DMS 273 (cell line): ENCODE measurements at regions not wholly inside any gene's neighbourhood (a gene's known extent, or its start where the extent isn't known, plus 50 kb on each side); places are given as distances from the start of the nearest gene placed in this dataset.

ENCODE experiments used
- DNase-seq: peaks from one replicate; lab custom pipeline; 2025; ENCODE audit not compliant: unreplicated experiment; lab: John Stamatoyannopoulos, UW

DNA sequence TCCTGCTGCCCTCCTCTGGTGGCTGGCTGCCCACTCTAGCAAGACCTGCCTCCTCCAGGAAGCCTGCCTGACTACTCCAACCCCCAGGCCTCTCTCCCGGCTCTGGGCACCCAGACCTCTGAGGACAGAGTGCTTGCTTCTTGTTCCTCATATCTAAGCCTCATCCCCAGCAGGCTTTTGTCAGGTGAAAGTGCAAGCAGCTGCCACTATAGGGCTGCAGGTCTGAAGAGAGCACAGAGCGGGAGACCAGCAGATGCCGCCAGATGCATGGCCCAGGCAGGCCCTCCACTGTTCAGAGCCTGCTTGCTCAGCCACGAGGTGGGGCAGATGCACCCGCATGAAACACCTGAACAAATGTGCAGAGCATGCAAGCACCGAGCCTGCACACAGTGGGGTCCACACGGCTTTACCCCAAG, 73.0 kb downstream of the SERPINA3 start:
- peak; percentile 39 for DNase-seq

DNA sequence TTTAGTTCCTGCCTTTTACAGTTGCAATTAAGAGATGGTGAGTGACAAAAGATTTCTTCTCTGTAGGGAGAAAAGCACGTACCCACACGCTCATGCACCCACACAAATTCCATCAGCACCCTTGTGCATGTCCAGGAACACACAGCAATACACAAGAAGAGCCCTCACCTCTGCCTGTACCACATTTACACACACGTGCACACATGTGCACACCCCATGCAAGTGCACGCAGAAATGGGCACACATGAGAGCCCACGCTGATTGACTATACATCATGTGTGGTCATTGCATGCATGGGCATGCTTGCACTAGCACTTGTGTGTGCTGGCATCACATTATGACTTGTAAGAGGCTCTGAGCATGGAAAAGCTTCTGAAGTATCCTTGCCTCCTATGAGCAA, 70.5 kb downstream of the SERPINA3 start:
- DNase-seq, result no peak

- DNase-seq, result no peak
Measured at GRCh38 chr14:94682061-94682516, 69.9 kb downstream of the SERPINA3 start.

- DNase-seq, result peak; percentile 67
Measured at GRCh38 chr14:94681300-94682060, 69.3 kb downstream of the SERPINA3 start.

DNA sequence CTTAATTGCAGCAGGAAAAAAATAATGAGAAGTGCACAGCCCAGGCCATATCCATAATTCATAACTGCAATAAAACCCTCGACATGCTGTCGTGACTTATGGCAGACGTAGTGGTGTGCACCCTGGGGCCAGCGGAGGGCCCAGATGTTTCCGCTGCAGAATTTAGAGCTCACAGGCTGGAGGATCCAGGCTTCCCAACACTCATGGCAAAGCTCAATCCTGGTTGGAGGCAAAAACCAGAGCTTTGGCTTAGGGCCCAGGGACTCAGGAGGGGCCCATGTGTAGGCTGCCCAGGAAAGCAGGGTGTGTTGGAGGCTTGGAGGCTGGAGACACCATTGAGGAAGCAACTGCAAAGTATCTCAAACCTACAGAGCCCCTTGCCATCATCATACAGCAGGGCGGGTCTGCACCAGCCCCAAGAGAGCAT, 68.7 kb downstream of the SERPINA3 start:
- DNase-seq, result no peak

DNA sequence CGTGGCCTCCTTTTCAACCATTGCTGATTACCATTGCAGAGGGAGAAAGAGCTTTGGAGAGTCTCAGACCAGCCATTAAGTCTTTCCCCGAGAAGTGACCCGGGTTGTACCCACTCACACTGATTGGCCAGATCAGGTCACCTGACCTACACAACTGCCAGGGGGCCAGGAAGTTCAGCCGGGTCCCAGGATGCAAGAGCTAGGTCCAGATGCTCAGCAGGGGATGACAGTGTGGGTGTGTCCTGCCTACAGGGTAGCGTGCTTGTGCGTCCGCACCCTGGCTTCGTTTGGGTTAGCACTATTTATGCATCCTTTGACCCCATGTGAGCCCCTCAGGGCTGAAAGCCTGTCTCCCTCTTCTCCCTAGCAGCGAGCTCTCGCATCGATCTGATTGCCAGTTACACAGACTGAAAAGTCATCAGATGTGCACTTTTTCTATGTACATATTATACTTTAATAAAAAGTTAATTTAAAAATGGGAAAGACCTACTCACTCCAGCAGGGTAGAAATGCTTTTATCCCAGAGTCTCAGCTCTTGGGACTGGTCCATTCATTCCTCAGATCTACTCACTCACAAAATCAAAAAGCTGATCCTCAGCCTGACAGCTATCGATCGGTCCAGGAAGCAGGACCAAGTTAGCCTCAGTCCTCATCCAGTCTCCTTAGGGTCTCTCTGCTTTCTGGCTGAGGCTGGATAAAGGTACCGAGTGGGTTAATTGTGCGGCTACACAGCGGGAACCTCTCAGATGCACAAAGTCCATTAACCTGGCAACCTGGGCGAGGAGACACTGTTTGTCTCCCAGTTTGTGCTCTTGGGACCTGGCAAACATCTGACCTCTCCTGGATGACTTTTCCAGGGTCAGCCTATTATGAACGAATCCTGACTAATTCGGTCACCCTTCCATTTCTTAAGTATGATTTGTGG, 68.0 kb downstream of the SERPINA3 start:
- no peak for DNase-seq

DNA sequence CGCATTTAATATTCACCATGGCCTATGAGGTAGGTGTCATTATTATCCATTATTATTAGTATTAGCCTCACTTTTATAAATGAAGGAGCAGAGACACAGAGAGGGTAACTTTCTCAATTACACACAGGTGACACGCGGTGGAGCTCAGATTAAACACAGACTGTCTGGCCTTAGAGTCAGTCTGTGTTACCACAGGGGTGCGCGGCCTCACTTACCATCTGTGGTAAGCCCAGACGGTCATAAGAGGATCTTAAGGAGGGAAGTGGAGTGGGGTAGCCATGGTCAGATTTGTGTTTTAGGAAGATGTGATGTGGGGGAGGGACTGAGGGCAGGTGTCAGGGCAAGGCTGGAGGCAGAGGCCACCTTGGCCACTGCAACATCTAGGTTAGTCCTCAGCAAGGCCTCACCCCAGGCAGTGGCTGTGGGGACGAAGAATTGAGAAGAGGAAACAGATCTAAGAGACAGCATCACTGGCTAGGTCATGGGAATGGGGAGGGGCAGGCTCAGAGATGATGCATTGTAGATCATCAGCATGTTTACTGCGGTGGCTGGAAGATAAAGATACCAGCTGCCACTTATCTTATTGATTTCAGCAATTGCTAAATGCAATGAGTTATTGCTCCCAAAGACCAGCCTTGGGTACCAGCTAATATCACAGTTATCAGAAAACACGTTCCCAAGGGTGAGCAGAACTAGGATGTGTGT, 67.1 kb downstream of the SERPINA3 start:
- DNase-seq, result no peak

DNA sequence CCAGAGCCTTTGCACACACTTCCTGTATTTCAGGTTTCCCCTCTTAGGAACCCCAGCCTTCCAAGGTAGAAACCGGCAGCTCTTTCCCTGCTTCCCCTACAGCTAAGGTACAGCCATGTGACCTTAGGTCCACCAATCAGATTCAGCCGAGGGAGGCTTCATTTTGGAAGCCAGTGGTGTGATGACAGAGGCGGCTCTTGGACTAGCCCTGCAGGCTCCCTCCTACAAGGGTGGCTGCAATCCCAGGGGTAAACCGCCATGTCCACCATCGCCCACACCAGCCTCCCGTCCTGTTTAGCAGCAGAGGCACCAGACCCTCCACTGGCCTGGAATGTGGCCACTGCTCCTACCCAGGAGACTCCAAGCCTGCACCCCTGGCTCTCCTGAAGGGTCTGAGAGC, 65.6 kb downstream of the SERPINA3 start:
- DNase-seq, result no peak

DNA sequence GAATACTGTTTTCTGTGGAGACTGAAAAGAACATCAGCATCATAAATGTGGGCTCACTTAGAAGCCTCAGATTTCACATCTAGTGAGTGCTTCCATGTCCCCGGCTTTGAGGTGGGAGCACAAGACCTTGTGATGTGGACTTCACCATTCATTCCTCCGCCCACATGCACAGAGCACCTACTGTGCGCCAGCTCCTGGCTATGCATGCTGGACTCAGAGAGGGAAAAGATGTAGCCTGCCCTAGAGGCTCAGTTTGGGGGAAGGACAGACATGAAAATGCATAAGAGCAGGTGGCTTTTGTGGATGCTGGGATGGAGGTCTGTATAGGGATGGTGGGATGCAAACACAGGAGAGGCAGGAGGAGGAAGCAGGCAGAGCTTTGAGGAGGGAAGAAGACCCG, 65.0 kb downstream of the SERPINA3 start:
- no peak for DNase-seq

DNA sequence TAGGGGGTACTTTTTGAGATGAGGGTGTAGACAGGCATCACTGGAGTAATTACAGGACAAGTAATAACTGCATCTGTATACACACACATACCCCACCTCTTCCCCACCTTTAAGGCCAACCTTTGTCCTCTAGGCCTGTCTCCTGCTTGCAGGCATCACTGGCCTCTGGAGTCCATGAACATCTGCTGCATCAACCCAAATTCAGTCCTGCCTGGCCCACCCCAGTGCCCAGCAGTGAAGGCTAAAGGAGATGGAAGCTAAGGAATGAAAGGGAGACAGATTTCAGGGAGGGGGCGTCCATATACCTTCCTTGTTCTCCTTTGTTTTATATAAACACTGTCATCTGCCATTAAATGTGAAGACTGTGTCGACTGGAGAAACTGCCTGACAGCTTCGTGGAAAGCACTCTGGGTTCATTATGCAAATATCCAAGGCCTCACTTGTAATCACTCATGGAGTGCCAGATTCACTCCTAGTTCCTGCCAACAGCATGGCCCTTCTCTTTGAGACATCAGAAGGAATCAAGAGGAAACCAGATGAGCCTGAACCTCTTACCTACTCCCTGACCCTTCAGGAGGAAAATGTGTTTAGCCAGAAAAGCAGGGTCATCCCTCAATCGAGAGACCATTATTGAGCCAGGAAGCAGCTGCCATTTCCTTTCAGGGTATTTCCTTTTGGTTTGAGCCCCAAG, 64.4 kb downstream of the SERPINA3 start:
- no peak for DNase-seq

- DNase-seq, result no peak
Measured at GRCh38 chr14:94675036-94675435, 62.8 kb downstream of the SERPINA3 start.

GRCh38 chr14:94673781-94674231, 61.6 kb downstream of the SERPINA3 start:
- DNase-seq, result no peak
